ENCODE measurements at regions not wholly inside any gene's neighbourhood (a gene's known extent, or its start where the extent isn't known, plus 50 kb on each side); places are given as distances from the start of the nearest gene placed in this dataset.

GRCh38 chr13:61795580-61795979 lies 379.9 kb upstream of the PCDH20 start:
- TF ChIP-seq CTCF (conservative IDR thresholded peaks at IDR 0.05; ENCODE audit: low read depth, low read length), result no peak
- TF ChIP-seq RAD21 (IDR thresholded peaks at IDR 0.05; ENCODE audit: low read length), result no peak
- no peak for TF ChIP-seq CEBPB (IDR thresholded peaks at IDR 0.05; ENCODE audit: low read depth, low read length)
- no peak for TF ChIP-seq USF2 (IDR thresholded peaks at IDR 0.05; ENCODE audit: low read depth, low read length)
- TF ChIP-seq POLR2A (IDR thresholded peaks at IDR 0.05; ENCODE audit: low read depth, low read length), result no peak
- no peak for TF ChIP-seq RCOR1 (IDR thresholded peaks at IDR 0.05; ENCODE audit: insufficient replicate concordance, low read length)
- no peak for TF ChIP-seq BHLHE40 (IDR thresholded peaks at IDR 0.05; ENCODE audit: low read depth, low read length)
- no peak for TF ChIP-seq SMC3 (IDR thresholded peaks at IDR 0.05; ENCODE audit: low read depth, low read length)
